Myocyte (in vitro differentiated cells): ENCODE measurements at regions not wholly inside any gene's neighbourhood (a gene's known extent, or its start where the extent isn't known, plus 50 kb on each side); places are given as distances from the start of the nearest gene placed in this dataset.

Experiments used
- DNase-seq: peaks from one replicate; pipeline ENCODE4 v3.0.0-alpha.2; 2012; ENCODE audit warnings: low read depth

- peak; percentile 49 for DNase-seq
Measured at GRCh38 chr5:125703616-125704015, 719.6 kb upstream of the GRAMD2B start.

DNA sequence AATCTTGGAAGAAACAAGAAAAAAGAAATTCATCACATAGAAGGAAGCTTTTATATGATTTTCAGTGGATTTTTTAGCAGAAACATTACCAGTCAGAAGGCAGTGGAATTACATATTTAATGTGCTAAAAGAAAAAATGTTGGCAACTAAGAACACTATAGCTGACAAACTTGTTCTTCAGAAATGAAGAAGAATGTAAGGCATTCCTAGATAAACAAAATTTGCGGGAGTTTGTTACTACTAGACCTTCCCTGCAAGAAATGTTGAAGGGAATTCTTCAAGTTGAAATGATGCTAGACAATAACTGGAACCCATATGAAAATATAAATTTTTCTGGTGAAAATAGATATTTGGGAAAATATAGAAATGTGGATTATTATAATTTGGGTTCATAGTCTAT, 718.3 kb upstream of the GRAMD2B start:
- DNase-seq = no peak

- DNase-seq = no peak
Measured at GRCh38 chr5:125708583-125708982, 714.6 kb upstream of the GRAMD2B start.

- no peak for DNase-seq
Measured at GRCh38 chr5:125710745-125711144, 712.5 kb upstream of the GRAMD2B start.

- no peak for DNase-seq
Measured at GRCh38 chr5:125712397-125712796, 710.8 kb upstream of the GRAMD2B start.

- DNase-seq = no peak
Measured at GRCh38 chr5:125713109-125713805, 710.0 kb upstream of the GRAMD2B start.

DNA sequence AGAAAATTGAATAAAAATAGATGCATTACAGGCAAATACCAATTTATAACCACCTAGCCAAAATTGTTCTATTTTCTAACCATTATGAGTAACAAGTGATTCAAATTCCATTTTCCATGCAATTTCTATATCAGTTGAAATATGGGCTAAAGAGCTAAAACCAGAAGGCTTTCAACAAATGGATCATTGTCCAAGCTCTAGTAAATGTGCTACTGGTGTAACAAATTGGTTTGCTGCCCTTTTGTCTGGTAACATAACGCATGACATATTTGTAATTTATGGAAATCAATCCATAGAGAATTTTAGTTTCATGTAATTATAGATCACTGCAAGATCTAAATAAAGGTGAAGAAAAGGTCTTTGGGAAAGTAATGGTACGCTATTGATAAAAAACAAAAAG, 708.0 kb upstream of the GRAMD2B start:
- no peak for DNase-seq

- DNase-seq = no peak
Measured at GRCh38 chr5:125717209-125717608, 706.0 kb upstream of the GRAMD2B start.

- no peak for DNase-seq
Measured at GRCh38 chr5:125719681-125720347, 703.4 kb upstream of the GRAMD2B start.

DNA sequence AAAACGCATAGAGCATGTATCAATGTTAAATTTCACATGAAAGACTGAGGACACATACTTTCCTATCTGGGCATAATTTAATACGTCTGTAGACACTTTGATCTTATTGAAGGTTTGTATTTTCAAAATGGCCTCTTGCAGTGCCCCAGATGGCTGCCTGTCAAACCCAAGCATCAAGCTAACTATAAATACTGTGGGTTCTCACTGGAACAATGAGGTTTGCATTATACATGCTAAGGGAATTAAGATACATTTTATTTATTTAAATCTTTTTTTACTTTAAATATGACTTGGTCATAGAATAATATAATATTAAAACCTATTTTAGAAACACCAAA, 702.9 kb upstream of the GRAMD2B start:
- DNase-seq = no peak

GRCh38 chr5:125720721-125721120, 702.5 kb upstream of the GRAMD2B start:
- DNase-seq = no peak

GRCh38 chr5:125722550-125722949, 700.7 kb upstream of the GRAMD2B start:
- DNase-seq = no peak

GRCh38 chr5:125725691-125726090, 697.5 kb upstream of the GRAMD2B start:
- peak; percentile 40 for DNase-seq

- no peak for DNase-seq
Measured at GRCh38 chr5:125743939-125744338, 679.3 kb upstream of the GRAMD2B start.

- DNase-seq = peak; percentile 58
Measured at GRCh38 chr5:125746917-125747316, 676.3 kb upstream of the GRAMD2B start.

DNA sequence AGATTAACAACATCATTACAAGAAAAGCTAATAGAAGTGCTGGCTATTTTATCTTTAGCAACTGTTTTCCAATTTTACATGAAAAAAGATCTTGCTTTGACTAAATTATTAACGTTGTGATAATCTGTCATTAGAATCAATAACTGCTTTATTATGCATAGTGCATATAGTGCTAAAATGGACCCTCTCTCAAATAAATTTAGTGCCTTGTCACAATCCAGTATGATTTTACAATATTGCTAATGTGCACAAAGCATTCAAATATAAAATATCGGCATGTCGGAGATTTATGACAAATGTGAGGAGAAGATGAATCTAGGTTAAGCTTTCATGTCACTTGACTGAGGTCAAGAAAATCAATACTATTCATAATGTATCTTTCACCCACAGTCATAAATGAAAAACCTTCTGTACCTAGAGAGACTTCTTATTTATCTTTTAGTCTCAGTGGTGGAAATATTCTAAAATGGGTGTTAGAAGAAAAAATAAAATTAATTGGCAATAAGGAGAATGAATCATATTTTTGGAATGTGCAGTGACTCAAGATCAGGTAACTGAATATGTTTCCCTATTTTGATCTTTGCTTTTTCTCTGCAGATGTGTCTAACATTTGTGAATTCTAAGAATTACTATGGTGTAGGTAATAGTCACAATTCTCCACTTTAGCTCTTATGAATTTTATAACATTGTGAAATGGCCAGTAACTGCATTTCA, 672.9 kb upstream of the GRAMD2B start:
- DNase-seq = no peak

GRCh38 chr5:125750861-125751186, 672.4 kb upstream of the GRAMD2B start:
- DNase-seq = no peak

DNA sequence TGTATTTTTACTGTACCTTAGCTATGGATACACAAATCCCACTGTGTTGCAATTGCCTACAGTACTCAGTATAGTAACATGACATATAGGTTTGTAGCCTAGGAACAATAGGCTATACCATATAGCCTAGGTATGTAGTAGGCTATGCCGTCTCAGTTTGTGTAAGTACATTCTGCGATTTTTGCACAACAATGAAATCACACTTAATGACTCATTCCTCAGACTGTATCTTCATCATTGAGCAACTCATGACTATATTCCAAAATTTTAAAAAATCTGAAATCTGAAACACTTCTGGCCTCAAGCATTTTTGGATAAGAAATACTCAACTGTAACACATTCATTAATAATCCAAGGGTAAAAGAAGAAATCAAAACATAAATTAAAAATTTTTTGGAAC, 666.8 kb upstream of the GRAMD2B start:
- DNase-seq = no peak

DNA sequence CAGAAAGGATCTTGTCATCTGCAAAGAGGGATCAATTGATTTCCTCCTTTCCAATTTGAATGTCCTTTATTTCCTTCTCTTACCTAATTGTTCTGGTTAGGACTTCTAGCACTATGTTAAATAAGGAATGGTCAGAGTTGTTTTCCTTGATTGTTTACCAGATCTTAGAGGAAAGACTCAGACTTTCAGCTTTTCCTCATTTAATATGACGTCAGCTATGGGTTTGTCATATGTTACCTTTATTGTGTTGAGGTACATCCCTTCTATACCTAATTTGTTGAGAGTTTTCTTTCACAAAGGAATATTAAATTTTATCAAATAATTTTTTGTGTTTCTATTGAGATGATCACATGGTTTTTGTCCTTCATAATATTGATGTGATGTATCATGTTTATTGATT, 656.5 kb upstream of the GRAMD2B start:
- no peak for DNase-seq

DNA sequence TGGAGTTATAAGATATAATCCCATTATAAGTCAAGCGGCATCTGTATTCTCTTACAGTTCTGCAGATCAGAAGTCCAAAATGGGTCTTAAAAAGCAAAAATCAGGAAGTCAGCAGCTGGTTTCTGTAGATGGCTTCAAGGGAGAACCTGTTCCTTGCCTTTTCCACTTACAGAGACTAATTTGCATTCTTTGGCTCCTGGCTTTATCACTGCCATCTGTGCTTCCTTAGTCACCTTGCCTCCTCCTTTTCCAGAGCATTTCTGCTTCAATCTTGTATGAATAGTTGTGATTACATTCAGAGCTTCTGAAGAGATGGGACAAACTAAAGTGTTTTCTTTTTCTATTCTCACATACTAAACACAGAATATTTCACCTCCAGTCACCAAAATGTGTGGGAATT, 647.3 kb upstream of the GRAMD2B start:
- DNase-seq = no peak

GRCh38 chr5:125776656-125777139, 646.5 kb upstream of the GRAMD2B start:
- no peak for DNase-seq

DNA sequence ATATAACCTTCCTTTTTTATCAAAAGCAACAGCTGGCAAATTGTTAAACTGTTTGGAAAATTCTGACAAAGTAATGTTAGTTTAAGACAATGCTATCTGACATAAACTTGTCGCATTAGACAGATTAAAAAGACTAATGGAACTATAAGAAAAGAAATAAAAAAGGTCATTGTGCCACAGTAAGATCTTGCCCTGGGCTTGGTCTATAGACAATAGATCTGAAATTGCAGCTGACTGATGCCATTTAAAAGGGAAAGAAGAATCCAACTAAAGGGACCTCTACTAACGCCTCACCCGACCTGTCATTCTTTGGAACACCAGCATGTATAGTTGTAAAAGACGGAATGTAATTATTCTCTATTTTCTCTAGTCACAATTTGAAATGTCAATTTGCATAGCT, 644.4 kb upstream of the GRAMD2B start:
- no peak for DNase-seq

- no peak for DNase-seq
Measured at GRCh38 chr5:125785407-125785806, 637.8 kb upstream of the GRAMD2B start.
